ENCODE measurements at regions not wholly inside any gene's neighbourhood (a gene's known extent, or its start where the extent isn't known, plus 50 kb on each side); places are given as distances from the start of the nearest gene placed in this dataset.

DNA sequence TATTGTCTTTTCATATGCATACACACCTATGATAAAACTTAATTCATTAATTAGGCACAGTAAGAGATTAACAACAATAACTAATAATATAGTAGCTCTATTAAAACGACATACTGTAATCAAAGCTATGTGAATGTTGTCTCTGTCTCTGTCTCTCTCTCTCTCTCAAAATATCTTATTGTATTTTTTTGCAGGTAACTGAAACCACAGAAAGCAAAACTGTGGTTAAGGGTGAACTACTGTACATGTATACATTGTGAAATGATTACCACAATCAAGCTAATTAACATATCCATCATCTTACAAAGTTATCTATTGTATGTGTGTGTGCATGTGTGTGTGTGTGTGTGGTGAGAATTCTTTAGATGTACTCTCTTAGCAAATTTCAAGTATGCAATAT is 242.0 kb upstream of the RSPO3 start:
- H3T11ph ChIP-seq (ENCODE audit: low read length): no peak overlapping the region
- Mint-ChIP-seq H3K27me3 (ENCODE audit: low read depth) (no peaks in the 10 kb centered on the region; the same call in 1 of the 2 replicates), H3K9me3 (no peaks in the 10 kb centered on the region), H3K27ac (no peak overlapping the region), H3K4me1 (no peaks in the 10 kb centered on the region), H3K36me3 (ENCODE audit: insufficient read depth in 1 of 3, low read depth in 3 of 3) (no peaks in the 10 kb centered on the region), H3K4me3 (no peak overlapping the region)
- H3K23me2 ChIP-seq (ENCODE audit: insufficient read length, low read depth, low read length, poor library complexity, severe bottlenecking): no peaks in the 10 kb centered on the region
- no peak overlapping the region for H4K8ac ChIP-seq (replicated peaks; ENCODE audit: insufficient read length, low read depth, low read length)
- no peak overlapping the region for H3K9ac ChIP-seq (ENCODE audit: extremely low read depth, insufficient read length, low read length)
- no peaks in the 10 kb centered on the region for H3K9me3 ChIP-seq (ENCODE audit: control insufficient read depth, low read depth, low read length)
- no peak overlapping the region for H2BK120ac ChIP-seq (ENCODE audit: low read depth, low read length, poor library complexity, severe bottlenecking)
- no peak overlapping the region for H3K4ac ChIP-seq (ENCODE audit: low read depth, low read length)
- no peak overlapping the region for H3K27ac ChIP-seq (ENCODE audit: insufficient read length, low read depth, low read length)
- no peak overlapping the region for H2BK5ac ChIP-seq (ENCODE audit: insufficient read length, low read length)
- no peak overlapping the region for H2AK5ac ChIP-seq (ENCODE audit: insufficient read length, low read length)
- WGBS (ENCODE audit: extremely low coverage, insufficient read length, low lambda C conversion rate): no CpG with 5 or more reads among the region's 1 CpG
- no peak overlapping the region for H2BK20ac ChIP-seq (ENCODE audit: low read depth, low read length, poor library complexity, severe bottlenecking)
- no peak overlapping the region for H4K91ac ChIP-seq (ENCODE audit: insufficient read length, low read depth, low read length)
- H4K5ac ChIP-seq (ENCODE audit: insufficient read length, low read depth, low read length): no peak overlapping the region
- no peaks in the 10 kb centered on the region for H3K79me2 ChIP-seq (ENCODE audit: insufficient read depth, low read length)
- no peak overlapping the region for H3K4me2 ChIP-seq (ENCODE audit: insufficient read depth, insufficient read length, low read length)
- no peaks in the 10 kb centered on the region for H4K20me1 ChIP-seq (ENCODE audit: control insufficient read depth, insufficient read depth, insufficient read length)
- TF ChIP-seq, protein P1, sequence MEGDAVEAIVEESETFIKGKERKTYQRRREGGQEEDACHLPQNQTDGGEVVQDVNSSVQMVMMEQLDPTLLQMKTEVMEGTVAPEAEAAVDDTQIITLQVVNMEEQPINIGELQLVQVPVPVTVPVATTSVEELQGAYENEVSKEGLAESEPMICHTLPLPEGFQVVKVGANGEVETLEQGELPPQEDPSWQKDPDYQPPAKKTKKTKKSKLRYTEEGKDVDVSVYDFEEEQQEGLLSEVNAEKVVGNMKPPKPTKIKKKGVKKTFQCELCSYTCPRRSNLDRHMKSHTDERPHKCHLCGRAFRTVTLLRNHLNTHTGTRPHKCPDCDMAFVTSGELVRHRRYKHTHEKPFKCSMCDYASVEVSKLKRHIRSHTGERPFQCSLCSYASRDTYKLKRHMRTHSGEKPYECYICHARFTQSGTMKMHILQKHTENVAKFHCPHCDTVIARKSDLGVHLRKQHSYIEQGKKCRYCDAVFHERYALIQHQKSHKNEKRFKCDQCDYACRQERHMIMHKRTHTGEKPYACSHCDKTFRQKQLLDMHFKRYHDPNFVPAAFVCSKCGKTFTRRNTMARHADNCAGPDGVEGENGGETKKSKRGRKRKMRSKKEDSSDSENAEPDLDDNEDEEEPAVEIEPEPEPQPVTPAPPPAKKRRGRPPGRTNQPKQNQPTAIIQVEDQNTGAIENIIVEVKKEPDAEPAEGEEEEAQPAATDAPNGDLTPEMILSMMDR (conservative IDR thresholded peaks at IDR 0.05): no peak
- no peak overlapping the region for H3K18ac ChIP-seq (ENCODE audit: insufficient read length, low read depth, low read length)
- no peak overlapping the region for H2BK15ac ChIP-seq (ENCODE audit: low read depth, low read length)
- H3K23ac ChIP-seq (ENCODE audit: insufficient read length, low read depth, low read length): no peak overlapping the region
- H3K27me3 ChIP-seq (ENCODE audit: insufficient read depth, low read length): no peaks in the 10 kb centered on the region
- H2AFZ ChIP-seq (ENCODE audit: low read length): no peak overlapping the region
- H3K79me1 ChIP-seq (ENCODE audit: insufficient read depth, low read depth, low read length, poor library complexity, severe bottlenecking): no peaks in the 10 kb centered on the region
- DNase-seq: no peak
- H3K14ac ChIP-seq (ENCODE audit: insufficient read depth, low read length): no peak overlapping the region
- no peak overlapping the region for H3K56ac ChIP-seq (ENCODE audit: insufficient read length, low read depth, low read length)
- no peak overlapping the region for H2BK12ac ChIP-seq (ENCODE audit: insufficient read length, low read depth, low read length)
- no peaks in the 10 kb centered on the region; the same call in 1 of the 2 replicates for H3K4me1 ChIP-seq (ENCODE audit: insufficient read depth, low read length)

Data from H9 (cell line).